ENCODE measurements at regions not wholly inside any gene's neighbourhood (a gene's known extent, or its start where the extent isn't known, plus 50 kb on each side); places are given as distances from the start of the nearest gene placed in this dataset.

- no peak for TF ChIP-seq CTCF (IDR thresholded peaks at IDR 0.05; ENCODE audit: insufficient read depth, low read length, poor library complexity, severe bottlenecking)
- Histone ChIP-seq H3K4me3 (replicated peaks; ENCODE audit: low read depth, low read length) (no peak overlapping the region), H3K27me3 (replicated peaks; ENCODE audit: control insufficient read depth, insufficient read depth, low read length) (no peaks in the 10 kb centered on the region), H3K36me3 (ENCODE audit: control insufficient read depth, insufficient read depth, low read length) (no peaks in the 10 kb centered on the region)
- no peak for DNase-seq (ENCODE audit: extremely low read depth, insufficient read length)
Observed at GRCh38 chr13:69069554-69070133, 1038.0 kb upstream of the ATXN8OS start.

- Histone ChIP-seq H3K36me3 (ENCODE audit: control insufficient read depth, insufficient read depth, low read length) (no peaks in the 10 kb centered on the region), H3K4me3 (replicated peaks; ENCODE audit: low read depth, low read length) (no peak overlapping the region), H3K27me3 (replicated peaks; ENCODE audit: control insufficient read depth, insufficient read depth, low read length) (no peaks in the 10 kb centered on the region)
- DNase-seq (ENCODE audit: extremely low read depth, insufficient read length), result no peak
- TF ChIP-seq CTCF (IDR thresholded peaks at IDR 0.05; ENCODE audit: insufficient read depth, low read length, poor library complexity, severe bottlenecking), result no peak
Observed at GRCh38 chr13:69050696-69051095, 1056.9 kb upstream of the ATXN8OS start.

- no peak for TF ChIP-seq CTCF (IDR thresholded peaks at IDR 0.05; ENCODE audit: insufficient read depth, low read length, poor library complexity, severe bottlenecking)
- H3K4me3 ChIP-seq (replicated peaks; ENCODE audit: low read depth, low read length), result no peak overlapping the region
- no peak for DNase-seq (ENCODE audit: extremely low read depth, insufficient read length)
- no peaks in the 10 kb centered on the region for H3K36me3 ChIP-seq (ENCODE audit: control insufficient read depth, insufficient read depth, low read length)
- no peaks in the 10 kb centered on the region for H3K27me3 ChIP-seq (replicated peaks; ENCODE audit: control insufficient read depth, insufficient read depth, low read length)
Observed at GRCh38 chr13:69044629-69045028, 1063.0 kb upstream of the ATXN8OS start.

GRCh38 chr13:69040898-69041297 is 1066.7 kb upstream of the ATXN8OS start:
- TF ChIP-seq CTCF (IDR thresholded peaks at IDR 0.05; ENCODE audit: insufficient read depth, low read length, poor library complexity, severe bottlenecking), result no peak
- no peaks in the 10 kb centered on the region for H3K27me3 ChIP-seq (replicated peaks; ENCODE audit: control insufficient read depth, insufficient read depth, low read length)

GRCh38 chr13:69035771-69036170 is 1071.9 kb upstream of the ATXN8OS start:
- no peak for DNase-seq (ENCODE audit: extremely low read depth, insufficient read length)
- Histone ChIP-seq H3K36me3 (ENCODE audit: control insufficient read depth, insufficient read depth, low read length) (no peaks in the 10 kb centered on the region), H3K27me3 (replicated peaks; ENCODE audit: control insufficient read depth, insufficient read depth, low read length) (no peaks in the 10 kb centered on the region), H3K4me3 (replicated peaks; ENCODE audit: low read depth, low read length) (no peak overlapping the region)
- no peak for TF ChIP-seq CTCF (IDR thresholded peaks at IDR 0.05; ENCODE audit: insufficient read depth, low read length, poor library complexity, severe bottlenecking)

More at GRCh38 chr13:69040898-69041297, 1066.7 kb upstream of the ATXN8OS start:
- no peak for DNase-seq (ENCODE audit: extremely low read depth, insufficient read length)
- Histone ChIP-seq H3K4me3 (replicated peaks; ENCODE audit: low read depth, low read length) (no peak overlapping the region), H3K36me3 (ENCODE audit: control insufficient read depth, insufficient read depth, low read length) (no peaks in the 10 kb centered on the region)

GRCh38 chr13:69028936-69029335 is 1078.7 kb upstream of the ATXN8OS start:
- H3K36me3 ChIP-seq (ENCODE audit: control insufficient read depth, insufficient read depth, low read length), result no peaks in the 10 kb centered on the region
- H3K27me3 ChIP-seq (replicated peaks; ENCODE audit: control insufficient read depth, insufficient read depth, low read length), result no peaks in the 10 kb centered on the region
- no peak for DNase-seq (ENCODE audit: extremely low read depth, insufficient read length)
- TF ChIP-seq CTCF (IDR thresholded peaks at IDR 0.05; ENCODE audit: insufficient read depth, low read length, poor library complexity, severe bottlenecking), result no peak
- H3K4me3 ChIP-seq (replicated peaks; ENCODE audit: low read depth, low read length), result no peak overlapping the region
